Glutamatergic neuron (in vitro differentiated cells): ENCODE measurements at regions not wholly inside any gene's neighbourhood (a gene's known extent, or its start where the extent isn't known, plus 50 kb on each side); places are given as distances from the start of the nearest gene placed in this dataset.

Experiments used
- DNase-seq: peaks from one replicate; pipeline ENCODE4 v3.0.0; 2022
- H3K27ac Mint-ChIP-seq: one replicate; pipeline ENCODE4 v1.8.0; 2020; ENCODE audit warnings: mild to moderate bottlenecking, mixed read lengths, inconsistent platforms; ENCODE audit not compliant: unreplicated experiment
- H3K27me3 Mint-ChIP-seq: one replicate; pipeline ENCODE4 v1.8.0; 2020; ENCODE audit warnings: mild to moderate bottlenecking, moderate library complexity, mixed read lengths, inconsistent platforms; ENCODE audit not compliant: unreplicated experiment
- H3K36me3 Mint-ChIP-seq: one replicate; pipeline ENCODE4 v1.8.0; 2020; ENCODE audit warnings: mild to moderate bottlenecking, mixed read lengths, inconsistent platforms; ENCODE audit not compliant: unreplicated experiment
- H3K4me1 Mint-ChIP-seq: one replicate; pipeline ENCODE4 v1.8.0; 2020; ENCODE audit warnings: mild to moderate bottlenecking, low read depth, mixed read lengths, inconsistent platforms; ENCODE audit not compliant: unreplicated experiment
- H3K4me3 Mint-ChIP-seq: one replicate; pipeline ENCODE4 v1.8.0; 2020; ENCODE audit warnings: mild to moderate bottlenecking, mixed read lengths, inconsistent platforms; ENCODE audit not compliant: unreplicated experiment
- H3K9me3 Mint-ChIP-seq: one replicate; pipeline ENCODE4 v1.8.0; 2020; ENCODE audit warnings: mild to moderate bottlenecking, moderate library complexity, mixed read lengths, inconsistent platforms; ENCODE audit not compliant: unreplicated experiment
- TF ChIP-seq, protein P1 (sequence below): fragments of 200-600 bp; sonication (generic); IDR thresholded peaks from one replicate; pipeline ENCODE4 v1.5.0; 2021; ENCODE audit not compliant: partially characterized antibody, unreplicated experiment

DNA sequence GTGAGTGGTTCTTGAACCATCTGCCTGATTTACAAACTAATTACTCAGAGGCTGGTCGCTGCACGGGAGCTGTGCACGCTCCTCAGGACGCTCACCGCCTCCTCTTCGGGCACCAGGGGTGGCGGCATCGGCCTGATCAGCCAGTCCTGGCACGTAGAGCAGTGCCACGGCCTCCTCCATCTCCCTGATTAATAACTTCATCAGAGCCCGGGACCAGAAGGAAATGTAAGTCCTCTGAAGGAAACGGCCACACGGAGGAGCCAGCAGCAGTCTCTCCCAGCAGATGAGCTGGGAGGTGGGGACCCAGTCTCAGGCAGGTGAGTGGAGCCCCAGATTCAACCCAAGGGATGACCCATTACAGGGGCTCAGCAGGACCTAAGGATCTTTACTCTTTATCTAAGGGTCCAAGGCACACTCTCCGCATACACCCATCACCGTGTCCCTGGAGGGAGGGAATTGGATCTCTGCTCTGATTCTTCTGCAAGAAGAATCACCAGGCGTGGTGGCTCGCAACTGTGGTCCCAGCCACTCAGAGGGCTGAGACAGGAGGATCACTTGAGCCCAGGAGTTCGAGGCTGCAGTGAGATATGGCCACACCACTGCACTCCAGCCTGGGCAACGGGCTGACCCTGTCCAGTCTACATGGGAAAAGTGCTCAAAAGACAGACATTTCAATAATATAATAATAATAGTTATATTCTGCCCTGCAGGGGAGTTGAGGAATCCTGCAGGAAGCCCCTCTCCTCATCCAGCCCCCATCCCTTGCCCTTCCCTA is 366.5 kb downstream of the SEC14L1 start:
- peak overlapping the region; percentile 93 for H3K27ac Mint-ChIP-seq
- H3K36me3 Mint-ChIP-seq, result peaks cover 13% of the 10 kb centered on the region
- H3K4me1 Mint-ChIP-seq, result no peaks in the 10 kb centered on the region
- TF ChIP-seq, protein P1, sequence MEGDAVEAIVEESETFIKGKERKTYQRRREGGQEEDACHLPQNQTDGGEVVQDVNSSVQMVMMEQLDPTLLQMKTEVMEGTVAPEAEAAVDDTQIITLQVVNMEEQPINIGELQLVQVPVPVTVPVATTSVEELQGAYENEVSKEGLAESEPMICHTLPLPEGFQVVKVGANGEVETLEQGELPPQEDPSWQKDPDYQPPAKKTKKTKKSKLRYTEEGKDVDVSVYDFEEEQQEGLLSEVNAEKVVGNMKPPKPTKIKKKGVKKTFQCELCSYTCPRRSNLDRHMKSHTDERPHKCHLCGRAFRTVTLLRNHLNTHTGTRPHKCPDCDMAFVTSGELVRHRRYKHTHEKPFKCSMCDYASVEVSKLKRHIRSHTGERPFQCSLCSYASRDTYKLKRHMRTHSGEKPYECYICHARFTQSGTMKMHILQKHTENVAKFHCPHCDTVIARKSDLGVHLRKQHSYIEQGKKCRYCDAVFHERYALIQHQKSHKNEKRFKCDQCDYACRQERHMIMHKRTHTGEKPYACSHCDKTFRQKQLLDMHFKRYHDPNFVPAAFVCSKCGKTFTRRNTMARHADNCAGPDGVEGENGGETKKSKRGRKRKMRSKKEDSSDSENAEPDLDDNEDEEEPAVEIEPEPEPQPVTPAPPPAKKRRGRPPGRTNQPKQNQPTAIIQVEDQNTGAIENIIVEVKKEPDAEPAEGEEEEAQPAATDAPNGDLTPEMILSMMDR, result no peak
- peak overlapping the region; percentile 45 for H3K4me3 Mint-ChIP-seq
- DNase-seq, result peak; percentile 38
- peaks cover 3% of the 10 kb centered on the region for H3K27me3 Mint-ChIP-seq
- H3K9me3 Mint-ChIP-seq, result no peaks in the 10 kb centered on the region

DNA sequence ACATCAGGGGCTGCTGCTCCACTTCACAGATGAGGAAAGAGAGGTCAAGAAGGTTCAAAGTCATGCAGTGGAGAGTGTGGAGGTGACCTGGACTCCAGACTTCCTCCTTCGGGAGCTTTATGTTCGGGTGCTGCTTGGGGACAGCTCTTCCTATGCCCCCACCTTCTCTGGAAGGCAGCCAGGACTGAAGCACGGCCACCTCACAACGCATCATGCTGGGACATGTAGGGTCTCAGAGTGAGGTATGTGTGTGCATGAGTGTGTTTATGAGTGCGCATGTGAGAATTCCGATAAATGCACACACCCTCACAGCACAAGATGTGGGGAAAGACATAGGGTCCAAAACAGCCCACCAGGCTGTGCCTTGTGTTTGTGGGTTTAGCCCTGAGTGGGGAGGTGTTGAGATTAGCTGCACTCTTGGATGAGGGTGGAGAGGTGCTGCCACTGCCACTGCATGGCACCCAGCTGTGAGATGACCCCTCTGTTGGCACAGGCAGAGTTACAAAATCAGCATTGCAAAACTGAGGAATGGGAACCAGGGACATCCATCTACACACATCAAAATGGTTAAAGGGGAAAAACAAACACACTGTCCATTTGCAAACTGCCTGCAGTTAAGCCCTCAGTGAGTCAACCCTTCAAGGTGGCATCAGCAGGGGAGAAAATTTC is 367.4 kb downstream of the SEC14L1 start:
- no peak overlapping the region for H3K27ac Mint-ChIP-seq
- peaks cover 18% of the 10 kb centered on the region for H3K36me3 Mint-ChIP-seq
- no peak for DNase-seq
- H3K4me1 Mint-ChIP-seq, result no peaks in the 10 kb centered on the region
- H3K4me3 Mint-ChIP-seq, result no peak overlapping the region
- H3K9me3 Mint-ChIP-seq, result no peaks in the 10 kb centered on the region
- H3K27me3 Mint-ChIP-seq, result peaks cover 3% of the 10 kb centered on the region
- TF ChIP-seq, protein P1, result no peak

DNA sequence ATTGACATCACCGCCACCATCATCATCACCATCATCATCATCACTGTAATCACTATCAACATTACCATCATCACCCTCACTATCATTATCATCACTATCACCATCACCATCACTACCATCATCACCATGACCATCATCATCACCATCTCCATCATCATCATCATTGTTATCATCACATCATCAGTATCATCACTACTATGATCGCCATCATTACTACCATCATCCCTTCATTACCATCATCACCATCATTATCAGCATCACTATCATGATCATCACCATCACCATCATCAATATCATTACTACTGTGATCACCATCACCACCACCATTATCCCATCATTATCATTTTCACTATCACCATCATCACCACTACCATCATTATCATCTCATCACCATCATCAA is 368.3 kb downstream of the SEC14L1 start:
- no peaks in the 10 kb centered on the region for H3K4me1 Mint-ChIP-seq

DNA sequence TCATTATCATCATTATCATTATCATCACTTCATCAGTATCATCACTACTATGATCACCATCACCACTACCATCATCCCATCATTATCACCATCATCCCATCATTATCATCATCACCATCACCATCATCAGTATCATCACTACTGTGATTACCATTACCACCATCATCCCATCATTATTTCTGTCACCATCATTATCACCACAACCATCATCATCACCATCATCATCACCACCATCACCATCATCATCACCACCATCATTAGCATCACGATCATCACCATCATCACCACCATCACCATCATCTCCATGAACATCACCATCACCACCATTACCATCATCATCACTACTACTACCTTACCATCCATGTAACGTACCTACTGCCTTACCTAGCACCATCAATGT is 368.8 kb downstream of the SEC14L1 start:
- Mint-ChIP-seq H3K9me3 (no peaks in the 10 kb centered on the region), H3K4me3 (no peak overlapping the region)
- no peak for DNase-seq

More for the DNA sequence above, 368.3 kb downstream of the SEC14L1 start:
- no peak overlapping the region for H3K4me3 Mint-ChIP-seq
- DNase-seq, result no peak
- no peaks in the 10 kb centered on the region for H3K9me3 Mint-ChIP-seq
- TF ChIP-seq, protein P1, result no peak
- H3K27me3 Mint-ChIP-seq, result peaks cover 3% of the 10 kb centered on the region
- peaks cover 18% of the 10 kb centered on the region for H3K36me3 Mint-ChIP-seq
- no peak overlapping the region for H3K27ac Mint-ChIP-seq

More for the DNA sequence above, 368.8 kb downstream of the SEC14L1 start:
- Mint-ChIP-seq H3K27ac (no peak overlapping the region), H3K4me1 (no peaks in the 10 kb centered on the region), H3K27me3 (peaks cover 3% of the 10 kb centered on the region), H3K36me3 (peaks cover 18% of the 10 kb centered on the region)
- TF ChIP-seq, protein P1, result no peak
